HG03432 (cell line): ENCODE measurements at regions not wholly inside any gene's neighbourhood (a gene's known extent, or its start where the extent isn't known, plus 50 kb on each side); places are given as distances from the start of the nearest gene placed in this dataset.

Experiments
- ATAC-seq: cut with Tn5 transposase; IDR thresholded peaks from one replicate; pipeline ENCODE4 v1.9.1; 2021; ENCODE audit warnings: mild to moderate bottlenecking, moderate library complexity; ENCODE audit not compliant: unreplicated experiment

DNA sequence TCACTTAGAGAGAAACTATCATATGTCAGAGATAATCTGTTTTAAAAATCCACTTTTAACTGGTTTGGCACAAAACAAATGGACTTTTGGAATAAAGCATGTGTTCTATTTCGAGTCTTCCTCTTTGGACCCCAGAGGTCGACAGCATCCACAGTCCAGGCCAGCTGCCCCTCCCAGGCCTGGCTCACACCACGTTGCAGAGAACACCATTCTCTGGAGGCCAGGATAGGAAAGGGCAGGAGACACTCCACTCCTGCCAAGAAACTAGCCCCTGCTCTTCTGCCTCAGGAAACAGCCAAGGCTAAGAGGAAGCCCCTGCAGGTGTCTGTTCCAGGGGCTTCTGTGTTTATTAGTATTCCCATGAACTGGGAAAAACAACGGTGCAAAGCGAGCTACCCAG, 456.6 kb upstream of the ID2 start:
- ATAC-seq = no peak

- no peak for ATAC-seq
These were observed 456.1 kb upstream of the ID2 start for GRCh38 chr2:8225798-8226197.

DNA sequence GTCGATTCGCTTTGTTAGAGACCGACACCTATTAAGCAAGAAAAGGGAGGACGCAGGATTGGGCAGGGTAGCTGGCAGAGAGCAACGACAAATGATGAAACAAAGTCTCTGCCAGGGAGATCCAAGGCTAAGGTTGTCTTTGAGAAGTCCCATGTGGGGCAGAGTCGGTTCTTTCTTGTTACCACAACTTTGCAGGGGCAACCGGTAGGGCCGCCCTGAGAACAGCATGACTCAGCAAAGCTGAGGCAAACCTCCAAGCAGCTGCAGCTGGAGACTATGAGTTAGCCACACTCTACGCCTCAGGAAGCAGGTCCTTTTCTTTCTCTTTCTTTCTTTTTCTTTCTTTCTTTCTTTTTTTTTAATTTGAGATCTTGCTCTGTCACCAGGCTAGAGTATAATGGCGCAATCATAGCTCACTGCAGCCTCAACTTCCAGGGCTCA, 452.3 kb upstream of the ID2 start:
- peak; percentile 88 for ATAC-seq

DNA sequence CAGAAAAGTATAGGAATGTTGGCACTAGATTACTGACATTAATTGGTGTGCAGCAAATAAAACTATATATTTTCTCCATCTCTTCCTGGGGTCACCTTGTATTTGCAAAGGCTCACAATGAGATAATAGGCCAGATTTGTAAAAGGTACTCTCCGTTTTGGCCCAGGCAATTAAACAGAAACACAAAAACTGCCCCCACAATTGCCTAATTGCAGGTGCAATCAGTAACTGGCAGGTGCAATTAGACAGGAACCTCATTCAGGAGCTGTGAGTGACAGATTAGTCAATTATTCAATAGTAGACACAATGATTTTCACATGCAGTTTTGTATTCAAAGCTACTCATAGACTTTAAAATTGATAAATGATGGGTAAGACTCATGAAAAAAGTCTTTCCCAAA, 451.4 kb upstream of the ID2 start:
- ATAC-seq = no peak

DNA sequence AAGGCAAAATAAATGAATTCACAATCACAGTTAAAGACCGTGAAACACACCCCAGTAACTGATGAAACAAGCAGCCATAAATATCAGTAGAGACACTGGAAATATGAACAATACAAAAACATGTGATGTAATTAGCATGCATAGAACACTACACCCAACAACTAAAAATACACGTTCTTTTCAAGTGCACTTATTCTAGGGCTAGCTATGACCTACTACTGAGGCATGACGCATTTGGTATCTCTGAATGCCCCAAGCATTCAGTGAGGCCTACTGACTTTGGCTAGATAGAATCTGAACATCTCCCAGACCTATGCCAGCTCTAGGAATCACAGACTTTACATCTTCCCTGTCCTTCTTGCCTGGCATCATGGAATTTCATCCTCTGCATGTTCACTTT, 450.0 kb upstream of the ID2 start:
- no peak for ATAC-seq

GRCh38 chr2:8232871-8233270, 449.0 kb upstream of the ID2 start:
- ATAC-seq = no peak

DNA sequence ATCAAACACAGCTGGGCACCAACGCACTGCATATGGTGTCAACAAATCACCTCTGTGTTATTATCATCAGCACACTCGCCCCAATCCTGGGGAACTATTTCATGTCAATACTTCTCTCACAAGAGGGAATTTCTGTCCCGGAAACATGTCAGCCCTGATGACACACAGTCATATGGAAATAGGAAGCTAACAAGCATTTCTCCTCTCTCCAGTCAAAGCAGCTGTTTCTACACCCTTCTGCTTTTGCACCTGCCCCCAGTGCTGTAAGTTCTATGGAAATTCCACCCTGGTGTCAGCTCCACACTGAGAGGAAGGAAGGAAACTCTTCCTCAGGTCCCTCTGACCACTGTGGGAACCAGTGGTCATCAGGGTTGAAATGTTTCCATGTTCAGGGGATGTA, 447.6 kb upstream of the ID2 start:
- peak; percentile 48 for ATAC-seq

GRCh38 chr2:8234757-8235374, 447.0 kb upstream of the ID2 start:
- peak; percentile 92 for ATAC-seq

GRCh38 chr2:8235419-8235818, 446.4 kb upstream of the ID2 start:
- no peak for ATAC-seq

- ATAC-seq = no peak
These were observed 445.5 kb upstream of the ID2 start for GRCh38 chr2:8236391-8236790.

- no peak for ATAC-seq
These were observed 443.2 kb upstream of the ID2 start for GRCh38 chr2:8238521-8239230.

GRCh38 chr2:8239531-8240088, 442.2 kb upstream of the ID2 start:
- peak; percentile 23 for ATAC-seq

- no peak for ATAC-seq
These were observed 440.5 kb upstream of the ID2 start for GRCh38 chr2:8241317-8241716.

DNA sequence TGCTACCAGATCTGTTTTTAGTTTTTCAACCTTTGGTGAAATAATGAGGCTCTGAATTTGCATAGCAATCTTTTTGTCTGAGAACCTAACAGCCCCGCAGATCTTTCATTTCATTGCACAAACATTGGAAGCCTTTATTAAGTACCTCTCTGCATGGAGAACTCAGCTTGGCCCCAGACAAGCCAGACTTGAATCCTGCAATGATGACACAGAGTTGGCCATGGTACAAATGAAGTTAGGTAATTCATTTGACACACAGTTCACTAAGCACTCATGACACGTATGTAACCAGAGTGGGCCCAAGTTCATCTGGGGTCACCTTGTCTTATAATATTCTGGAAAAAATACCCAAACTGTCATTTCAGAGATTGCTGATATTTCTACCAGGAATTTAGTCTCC, 439.1 kb upstream of the ID2 start:
- no peak for ATAC-seq

- ATAC-seq = no peak
These were observed 438.0 kb upstream of the ID2 start for GRCh38 chr2:8243748-8244400.

DNA sequence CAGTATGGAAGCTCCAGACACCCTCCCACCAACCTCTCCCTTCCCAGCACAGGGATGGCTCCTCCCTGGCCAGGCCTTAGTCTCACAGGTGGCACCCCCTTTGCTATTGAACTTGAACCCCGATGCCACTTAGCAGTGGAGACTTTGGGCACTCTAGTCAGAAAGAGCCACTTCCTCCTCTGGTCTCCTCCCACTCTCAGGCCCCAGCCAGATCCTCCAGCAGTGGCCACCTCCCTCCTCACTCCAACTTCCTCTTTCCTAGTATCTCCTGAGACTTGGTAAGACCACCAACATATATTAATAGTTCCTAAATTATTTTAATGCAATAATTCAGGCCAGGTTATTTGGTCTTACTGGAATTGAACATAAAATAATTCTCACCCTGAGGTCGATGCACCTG, 437.2 kb upstream of the ID2 start:
- no peak for ATAC-seq

DNA sequence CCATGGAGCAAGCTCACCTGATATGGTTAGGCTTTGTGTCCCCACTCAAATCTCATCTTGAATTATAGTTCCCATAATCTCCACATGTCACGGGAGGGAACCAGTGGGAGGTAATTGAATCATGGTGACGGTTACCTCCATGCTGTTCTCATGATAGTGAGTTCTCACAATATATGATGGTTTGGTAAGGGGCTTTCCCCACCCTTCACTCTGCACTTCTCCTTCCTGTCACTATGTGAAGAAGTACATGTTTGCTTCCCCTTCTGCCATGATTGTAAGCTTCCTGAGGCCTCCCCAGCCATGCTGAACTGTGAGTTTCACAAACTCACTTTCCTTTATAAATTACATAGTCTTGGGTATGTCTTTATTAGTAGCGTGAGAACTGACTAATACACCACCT, 435.7 kb upstream of the ID2 start:
- no peak for ATAC-seq

GRCh38 chr2:8247905-8248622, 433.8 kb upstream of the ID2 start:
- ATAC-seq = peak; percentile 20

GRCh38 chr2:8248623-8248957, 433.3 kb upstream of the ID2 start:
- ATAC-seq = peak; percentile 42

DNA sequence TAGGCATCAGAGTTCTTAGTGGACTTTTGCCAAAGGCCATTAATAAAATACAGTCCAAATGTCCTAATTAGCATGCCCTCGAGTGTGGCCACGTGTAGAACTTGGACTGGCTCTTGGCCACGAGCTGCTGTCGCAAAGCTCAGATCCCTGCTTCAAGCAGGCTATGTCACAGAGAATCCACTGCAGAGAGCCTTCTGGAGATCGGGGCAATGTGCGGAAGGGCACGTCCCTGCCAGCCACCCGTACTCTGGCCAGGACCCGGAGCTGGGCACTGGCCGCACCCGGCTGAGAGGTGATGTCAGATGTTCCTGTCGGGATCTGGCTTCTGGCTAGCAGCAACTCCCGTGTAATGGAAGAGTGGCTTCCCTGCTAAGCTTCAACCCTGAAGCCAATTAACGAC, 432.7 kb upstream of the ID2 start:
- ATAC-seq = no peak

DNA sequence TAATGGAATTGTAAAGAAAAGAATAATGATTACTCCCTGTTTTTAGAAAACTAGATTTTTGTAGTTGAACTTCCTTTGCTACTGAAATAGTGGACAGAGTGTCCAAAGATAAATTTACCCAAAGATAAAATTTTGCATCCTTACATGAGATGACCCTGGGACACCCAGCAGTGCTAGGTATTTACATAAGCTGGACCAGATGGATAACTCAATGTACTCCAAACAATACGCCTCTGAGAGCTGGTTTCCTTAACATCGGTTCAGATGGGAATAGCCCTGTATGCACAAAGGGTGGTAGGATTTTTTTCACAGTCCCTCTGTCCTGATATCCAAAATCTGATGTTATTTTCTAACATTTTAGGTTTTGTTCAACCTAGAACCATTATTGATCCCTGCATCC, 432.1 kb upstream of the ID2 start:
- ATAC-seq = no peak
